Ectodermal cell (in vitro differentiated cells): ENCODE measurements at regions not wholly inside any gene's neighbourhood (a gene's known extent, or its start where the extent isn't known, plus 50 kb on each side); places are given as distances from the start of the nearest gene placed in this dataset.

Experiments used
- H3K27ac ChIP-seq: 2 replicates; pipeline ENCODE4 v1.7.0; 2013; ENCODE audit warnings: mild to moderate bottlenecking, low read depth, low read length; ENCODE audit not compliant: insufficient read depth, poor library complexity, severe bottlenecking
- H3K27me3 ChIP-seq: 2 replicates; pipeline ENCODE4 v1.7.0; 2013; ENCODE audit warnings: mild to moderate bottlenecking, low read length; ENCODE audit not compliant: insufficient read depth, control insufficient read depth, poor library complexity, severe bottlenecking
- H3K36me3 ChIP-seq: one replicate; pipeline ENCODE4 v1.7.0; 2013; ENCODE audit warnings: low read length; ENCODE audit not compliant: control insufficient read depth, insufficient read depth
- H3K4me1 ChIP-seq: one replicate; pipeline ENCODE4 v1.7.0; 2013; ENCODE audit warnings: low read length; ENCODE audit not compliant: control insufficient read depth, insufficient read depth
- H3K4me3 ChIP-seq: 2 replicates; pipeline ENCODE4 v1.7.0; 2013; ENCODE audit warnings: low read depth, low read length, control low read depth; ENCODE audit not compliant: insufficient read depth
- H3K9me3 ChIP-seq: 2 replicates; pipeline ENCODE4 v1.7.0; 2013; ENCODE audit warnings: mild to moderate bottlenecking, low read length, moderate library complexity; ENCODE audit not compliant: control insufficient read depth
- WGBS, 2 experiments: methylation state at CpG; one replicate each; pipeline ENCODE4 v1.1.7; 2013; ENCODE audit warnings: missing lambda C conversion rate in 2 of 2; 5-methylcytosine and 5-hydroxymethylcytosine counted together

DNA sequence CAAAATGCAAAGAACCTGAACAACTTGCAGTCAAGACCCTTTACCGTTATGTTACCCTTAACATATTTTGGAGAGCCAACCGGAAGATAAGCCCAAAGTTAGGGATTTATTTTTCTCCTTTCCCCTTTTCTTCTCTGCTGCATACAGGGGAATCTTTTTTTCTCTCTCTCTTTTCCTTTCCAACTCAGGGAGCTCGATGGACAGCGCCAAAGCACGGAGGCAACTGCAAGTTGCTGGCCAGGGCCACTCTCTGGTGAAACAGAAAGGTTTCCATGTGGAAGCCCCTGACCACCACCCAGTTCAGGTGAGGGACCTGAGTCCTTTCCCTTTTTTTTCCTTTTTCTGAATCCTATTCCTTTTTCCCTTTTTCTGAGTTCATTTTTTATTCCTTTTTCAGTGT is 98.8 kb upstream of the COX10 start:
- no peaks in the 10 kb centered on the region for H3K36me3 ChIP-seq
- 85 to 86% methylated on average over 5 of the region's 5 CpGs for WGBS, 2 experiments
- no peak overlapping the region for H3K27ac ChIP-seq
- no peaks in the 10 kb centered on the region for H3K4me1 ChIP-seq
- H3K9me3 ChIP-seq, result no peaks in the 10 kb centered on the region
- no peaks in the 10 kb centered on the region for H3K27me3 ChIP-seq
- no peak overlapping the region for H3K4me3 ChIP-seq

DNA sequence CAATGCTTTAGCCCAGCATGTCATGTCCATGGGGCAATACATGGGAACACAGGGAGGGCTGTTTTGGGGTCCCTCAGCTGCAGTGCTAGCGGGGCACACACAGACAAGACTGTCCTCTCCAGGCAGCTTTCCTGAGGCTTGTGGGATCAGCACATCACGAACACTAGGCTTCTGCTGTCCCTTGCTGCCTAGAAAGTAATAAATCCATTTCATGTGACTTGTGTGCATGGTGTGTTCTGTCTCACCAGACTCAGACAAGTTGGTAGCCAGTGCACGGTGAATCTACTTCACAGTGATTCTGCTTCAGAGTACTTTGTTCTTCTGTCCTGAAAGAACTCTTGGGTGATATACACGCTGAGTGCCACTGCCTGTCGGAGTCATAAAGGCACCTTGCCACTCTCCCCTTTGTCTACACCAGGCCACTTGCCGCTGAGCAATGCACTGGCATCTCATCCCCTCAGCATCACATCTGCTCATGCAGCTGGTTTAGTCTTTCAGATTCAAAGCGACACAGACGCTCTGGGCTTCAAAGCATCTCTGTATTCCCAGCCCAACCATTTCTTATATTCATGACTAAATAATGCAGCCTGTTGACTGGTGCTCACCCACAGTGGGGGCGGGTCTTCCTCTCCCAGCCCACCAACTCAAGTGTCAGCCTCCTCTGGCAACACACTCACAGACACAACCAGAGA is 95.2 kb upstream of the COX10 start:
- no peak overlapping the region for H3K27ac ChIP-seq
- no peaks in the 10 kb centered on the region for H3K36me3 ChIP-seq
- H3K9me3 ChIP-seq, result no peaks in the 10 kb centered on the region
- H3K4me3 ChIP-seq, result no peak overlapping the region
- no peaks in the 10 kb centered on the region for H3K27me3 ChIP-seq
- H3K4me1 ChIP-seq, result no peaks in the 10 kb centered on the region
- 61 to 63% methylated on average over 9 of the region's 9 CpGs for WGBS, 2 experiments

DNA sequence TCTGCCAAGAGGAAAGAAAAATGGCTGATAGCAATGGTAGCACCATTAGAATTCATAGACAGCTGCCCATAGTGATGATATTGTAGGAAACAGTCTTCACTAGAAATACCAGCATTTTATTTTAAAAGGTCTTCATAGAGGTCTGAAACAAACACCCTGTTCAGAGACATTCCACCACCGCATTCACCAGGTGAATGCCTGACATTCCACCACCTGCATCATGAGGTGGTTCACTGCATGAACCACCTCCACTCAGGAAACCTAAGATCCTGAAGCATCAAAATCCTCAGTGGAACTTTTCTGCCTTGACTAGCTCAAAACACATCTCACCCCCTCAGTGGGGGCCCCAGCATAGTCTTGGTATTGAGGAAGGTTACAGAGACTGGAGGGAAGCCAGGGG is 91.5 kb upstream of the COX10 start:
- Histone ChIP-seq H3K36me3 (no peaks in the 10 kb centered on the region), H3K9me3 (no peaks in the 10 kb centered on the region), H3K27me3 (no peaks in the 10 kb centered on the region), H3K4me3 (no peak overlapping the region), H3K27ac (no peak overlapping the region), H3K4me1 (no peaks in the 10 kb centered on the region)
- 89 to 92% methylated on average over 1 of the region's 1 CpG for WGBS, 2 experiments

DNA sequence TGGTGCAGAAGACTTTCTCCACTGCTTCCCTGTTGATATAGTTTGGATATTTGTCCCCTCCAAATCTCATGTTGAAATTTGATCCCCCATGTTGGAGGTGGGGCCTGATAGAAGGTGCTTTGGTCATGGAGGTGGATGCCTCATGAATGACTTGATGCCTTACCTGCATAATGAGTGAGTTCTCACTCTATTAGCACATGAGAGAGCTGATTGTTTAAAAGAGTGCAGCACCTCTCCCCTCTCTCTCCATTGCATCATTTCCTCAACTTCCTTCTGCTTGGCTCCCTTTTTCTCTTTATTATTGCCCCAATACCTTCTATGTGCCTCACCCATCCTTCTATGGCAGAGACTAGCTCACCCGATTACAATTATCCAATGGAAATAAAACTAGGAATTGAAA is 90.8 kb upstream of the COX10 start:
- H3K27ac ChIP-seq, result no peak overlapping the region
- H3K27me3 ChIP-seq, result no peaks in the 10 kb centered on the region
- no peak overlapping the region for H3K4me3 ChIP-seq
- no CpG with 5 or more reads among the region's 1 CpG for WGBS, 2 experiments
- H3K36me3 ChIP-seq, result no peaks in the 10 kb centered on the region
- no peaks in the 10 kb centered on the region for H3K4me1 ChIP-seq
- H3K9me3 ChIP-seq, result no peaks in the 10 kb centered on the region

DNA sequence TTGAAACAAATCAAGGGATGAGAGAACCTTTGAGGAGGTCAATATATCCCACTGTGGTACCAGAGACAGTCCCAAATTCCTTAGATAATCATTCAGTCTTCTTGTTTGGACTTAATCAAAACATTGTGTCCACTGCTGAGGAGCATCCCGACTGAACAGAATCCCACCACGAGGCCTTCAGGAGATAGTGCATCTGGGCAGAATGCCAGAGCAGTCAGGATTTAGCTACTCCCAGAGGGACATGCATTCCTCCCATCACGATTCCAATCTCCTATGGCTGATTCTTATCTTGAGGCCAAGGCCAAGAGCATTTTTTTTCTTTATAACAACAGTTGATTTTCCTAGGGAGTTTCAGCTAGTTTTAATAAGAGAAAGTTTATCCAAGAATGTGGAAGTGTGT is 87.4 kb upstream of the COX10 start:
- Histone ChIP-seq H3K36me3 (no peaks in the 10 kb centered on the region), H3K4me1 (no peaks in the 10 kb centered on the region), H3K4me3 (no peak overlapping the region), H3K27me3 (no peaks in the 10 kb centered on the region), H3K9me3 (no peaks in the 10 kb centered on the region), H3K27ac (no peak overlapping the region)
- WGBS, 2 experiments, result 59 to 64% methylated on average over 3 of the region's 3 CpGs

DNA sequence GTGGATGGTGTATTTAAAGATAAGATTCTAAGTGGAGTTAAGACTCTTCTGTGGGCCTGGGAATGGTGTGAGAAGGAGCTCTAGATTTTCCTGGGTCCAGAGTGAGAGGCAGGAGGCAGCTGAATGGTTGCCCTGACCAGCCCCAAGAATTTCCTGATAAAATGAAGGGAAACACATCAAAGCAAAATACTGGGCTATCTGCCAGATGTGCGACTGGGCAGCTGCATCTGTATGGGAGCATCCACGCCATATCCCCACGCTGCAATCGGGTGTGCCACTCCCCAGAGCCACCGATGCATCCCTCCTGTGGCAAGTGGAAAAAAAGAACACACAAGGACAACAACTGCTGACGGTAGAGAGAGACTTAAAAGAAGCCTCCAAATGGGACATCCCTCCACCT is 84.3 kb upstream of the COX10 start:
- H3K27me3 ChIP-seq, result no peaks in the 10 kb centered on the region
- no peaks in the 10 kb centered on the region for H3K4me1 ChIP-seq
- H3K4me3 ChIP-seq, result no peak overlapping the region
- 93 to 95% methylated on average over 6 of the region's 6 CpGs for WGBS, 2 experiments
- no peak overlapping the region for H3K27ac ChIP-seq
- no peaks in the 10 kb centered on the region for H3K36me3 ChIP-seq
- no peaks in the 10 kb centered on the region for H3K9me3 ChIP-seq

DNA sequence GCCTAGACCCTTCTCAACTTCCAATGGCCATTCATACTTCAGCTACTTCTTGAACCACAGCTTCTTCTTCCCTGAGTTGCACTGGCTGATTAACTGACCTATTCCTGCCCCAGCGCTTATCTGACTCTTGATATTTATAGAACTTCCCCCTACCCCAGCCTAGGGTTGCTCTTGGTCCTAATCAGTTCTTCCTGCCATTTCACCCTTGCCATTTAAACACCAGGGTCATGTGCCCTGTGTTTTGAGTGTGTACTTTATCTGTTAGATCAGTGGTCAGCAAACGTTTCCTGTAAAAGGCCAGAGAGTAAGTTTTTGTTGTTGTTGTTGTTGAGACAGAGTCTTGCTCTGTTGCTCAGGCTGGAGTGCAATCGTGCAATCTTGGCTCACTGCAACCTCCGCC is 82.4 kb upstream of the COX10 start:
- no peaks in the 10 kb centered on the region for H3K27me3 ChIP-seq
- no peaks in the 10 kb centered on the region for H3K4me1 ChIP-seq
- 92 to 95% methylated on average over 4 of the region's 4 CpGs for WGBS, 2 experiments
- H3K9me3 ChIP-seq, result no peaks in the 10 kb centered on the region
- H3K36me3 ChIP-seq, result no peaks in the 10 kb centered on the region
- no peak overlapping the region for H3K4me3 ChIP-seq
- H3K27ac ChIP-seq, result no peak overlapping the region

DNA sequence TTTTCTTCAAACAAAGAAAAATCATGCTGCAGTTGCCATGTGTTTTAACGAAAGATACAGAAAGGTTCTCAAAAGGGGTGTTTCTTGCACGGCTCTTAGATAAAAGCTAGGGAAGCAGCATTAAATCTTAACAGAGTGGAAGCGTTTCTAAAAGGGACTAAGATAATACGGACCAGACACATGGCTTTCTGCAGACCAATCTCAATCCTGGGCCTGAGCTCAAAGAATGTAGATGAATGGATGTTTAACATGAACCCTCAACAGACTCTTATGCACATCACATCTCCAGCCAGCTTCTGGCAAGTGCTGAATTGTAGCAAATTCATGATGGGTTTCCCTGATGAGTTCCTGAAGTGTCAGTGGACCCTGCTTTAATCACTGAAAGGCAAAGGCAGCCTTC is 80.2 kb upstream of the COX10 start:
- H3K9me3 ChIP-seq, result no peaks in the 10 kb centered on the region
- no peaks in the 10 kb centered on the region for H3K27me3 ChIP-seq
- H3K4me1 ChIP-seq, result no peaks in the 10 kb centered on the region
- WGBS, 2 experiments, result 88 to 97% methylated on average over 4 of the region's 4 CpGs
- no peak overlapping the region for H3K4me3 ChIP-seq
- H3K36me3 ChIP-seq, result no peaks in the 10 kb centered on the region
- no peak overlapping the region for H3K27ac ChIP-seq

DNA sequence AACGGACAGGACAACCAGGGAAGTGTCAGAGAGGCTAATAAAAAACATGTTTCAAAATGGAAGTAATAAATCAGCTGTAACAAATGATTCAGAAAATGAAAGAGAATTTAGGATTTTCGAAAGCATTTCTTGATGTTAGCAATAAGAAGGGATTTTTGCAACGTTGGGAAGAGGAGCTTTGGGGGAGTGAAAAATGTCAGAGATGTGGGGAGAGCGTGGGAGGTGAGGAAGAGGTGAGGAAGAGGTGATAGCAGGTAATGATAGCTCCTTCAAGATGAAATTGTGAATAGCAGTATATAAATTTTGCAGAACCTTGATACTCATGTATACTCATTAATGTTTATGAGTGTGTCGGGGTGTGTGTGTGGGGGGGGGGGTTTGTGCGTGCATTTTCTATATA is 76.2 kb upstream of the COX10 start:
- no peaks in the 10 kb centered on the region for H3K9me3 ChIP-seq
- H3K27ac ChIP-seq, result no peak overlapping the region
- no peaks in the 10 kb centered on the region for H3K36me3 ChIP-seq
- 93 to 95% methylated on average over 6 of the region's 6 CpGs for WGBS, 2 experiments
- H3K27me3 ChIP-seq, result no peaks in the 10 kb centered on the region
- H3K4me3 ChIP-seq, result no peak overlapping the region
- H3K4me1 ChIP-seq, result peaks cover 10% of the 10 kb centered on the region

DNA sequence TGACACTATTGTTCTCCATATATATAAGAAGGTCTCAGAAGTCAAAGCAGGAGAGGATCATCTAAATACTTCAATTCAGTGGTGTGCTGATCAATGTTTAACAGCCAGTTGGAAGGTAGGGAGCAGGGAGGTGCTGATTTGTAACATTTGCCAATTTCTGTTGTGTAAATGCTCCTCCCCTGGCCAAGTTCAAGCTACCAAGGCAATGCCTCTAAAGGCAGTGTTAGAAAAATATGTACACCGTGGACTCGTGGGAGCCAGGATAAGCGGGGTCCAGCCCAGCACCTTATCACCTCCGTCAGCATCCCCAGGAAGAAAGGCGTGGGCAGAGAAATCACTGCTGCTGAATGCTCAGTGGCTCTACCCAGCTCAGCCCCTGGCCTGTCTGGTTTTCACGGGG is 75.3 kb upstream of the COX10 start:
- no peak overlapping the region for H3K27ac ChIP-seq
- H3K27me3 ChIP-seq, result no peaks in the 10 kb centered on the region
- H3K4me3 ChIP-seq, result no peak overlapping the region
- peaks cover 10% of the 10 kb centered on the region for H3K4me1 ChIP-seq
- no peaks in the 10 kb centered on the region for H3K9me3 ChIP-seq
- WGBS, 2 experiments, result 95 to 96% methylated on average over 6 of the region's 6 CpGs
- no peaks in the 10 kb centered on the region for H3K36me3 ChIP-seq

DNA sequence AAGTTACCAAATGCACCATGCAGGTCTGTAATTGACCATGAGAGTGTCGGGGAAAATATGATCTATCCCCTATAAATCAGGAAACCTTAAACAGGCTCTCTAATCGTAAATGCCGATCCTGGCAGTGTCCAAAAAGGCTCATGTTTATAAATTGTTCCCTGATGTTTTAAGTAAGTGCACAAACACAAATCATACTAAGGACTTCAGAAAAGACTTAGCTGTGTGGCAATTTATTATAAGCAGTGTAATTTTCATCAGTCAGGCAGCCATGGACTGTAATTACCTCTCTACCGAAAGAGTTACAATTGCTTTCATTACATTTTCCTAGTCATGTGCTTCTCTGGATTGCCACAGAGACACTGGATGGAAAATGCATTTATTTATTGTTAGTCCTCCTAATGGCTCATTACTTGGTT is 73.4 kb upstream of the COX10 start:
- Histone ChIP-seq H3K9me3 (no peaks in the 10 kb centered on the region), H3K27me3 (no peaks in the 10 kb centered on the region), H3K27ac (no peak overlapping the region), H3K4me3 (no peak overlapping the region), H3K36me3 (no peaks in the 10 kb centered on the region), H3K4me1 (peaks cover 10% of the 10 kb centered on the region)
- 91 to 100% methylated on average over 4 of the region's 4 CpGs for WGBS, 2 experiments
